GM12878 (cell line): ENCODE measurements at regions not wholly inside any gene's neighbourhood (a gene's known extent, or its start where the extent isn't known, plus 50 kb on each side); places are given as distances from the start of the nearest gene placed in this dataset.

Experiments
- ATAC-seq: fragments of 200-7000 bp; cut with Tn5 transposase; 3 replicates; pipeline ENCODE4 v1.9.1; 2020; ENCODE audit warnings: mild to moderate bottlenecking, moderate library complexity
- BruUV-seq: library from RNA; stranded (reverse); fragments of 400-500 nt; replicated peaks from 2 replicates; lab custom pipeline; 2021; lab: Mats Ljungman, UMichigan
- CTCF ChIA-PET: fragments of 300-600 bp; sonication (Branson Sonifier 250); formaldehyde crosslinking; extraction: SDS; loops from one replicate; lab custom pipeline; 2021; ENCODE audit warnings: inconsistent platforms; lab: Yijun Ruan, JAX
- POLR2A ChIA-PET: fragments of 350-600 bp; formaldehyde crosslinking; extraction: SDS; loops from one replicate; lab custom pipeline; 2021; ENCODE audit warnings: inconsistent platforms; lab: Charles Lee
- RAD21 ChIA-PET: fragments of 300-600 bp; sonication (Branson Sonifier 250); formaldehyde crosslinking; loops from one replicate; lab custom pipeline; 2023; ENCODE audit warnings: antibody characterized with exemption; ENCODE audit not compliant: unreplicated experiment; lab: Charles Lee
- SMC1A ChIA-PET: fragments of 300-600 bp; sonication (Branson Sonifier 250); formaldehyde crosslinking; loops from one replicate; lab custom pipeline; 2023; ENCODE audit not compliant: unreplicated experiment, uncharacterized antibody; lab: Charles Lee
- DNase-seq: peaks from one replicate; pipeline ENCODE4 v3.0.0-alpha.2; 2011; ENCODE audit warnings: low read depth, low spot score
- FAIRE-seq: peaks from 3 replicates; lab custom pipeline; 2011; peaks lifted over from hg19 to GRCh38; lab: Jason Lieb, UNC
- H2AFZ ChIP-seq: 2 replicates; pipeline ENCODE4 v1.6.0; 2011; ENCODE audit warnings: low read depth, low read length, control low read depth; ENCODE audit not compliant: control insufficient read depth
- H3K27ac ChIP-seq: 2 replicates; pipeline ENCODE4 v1.5.1; 2011; ENCODE audit warnings: control low read depth; ENCODE audit not compliant: control insufficient read depth, insufficient read depth
- H3K27me3 ChIP-seq, 2 experiments: replicated peaks in 1 of 2; 2 replicates each; pipeline versions ENCODE4 v1.6.0 to v1.6.1; 2011; ENCODE audit warnings: low read length in 1 of 2; ENCODE audit not compliant: control insufficient read depth in 2 of 2, insufficient read depth in 2 of 2
- H3K36me3 ChIP-seq, 2 experiments: 2 replicates each; pipeline ENCODE4 v1.5.1; 2011; ENCODE audit warnings: low read length in 1 of 2; ENCODE audit not compliant: control insufficient read depth in 2 of 2, insufficient read depth in 2 of 2
- H3K4me1 ChIP-seq: 2 replicates; pipeline ENCODE4 v1.6.1; 2011; ENCODE audit warnings: mild to moderate bottlenecking, low read length, moderate library complexity, mixed read lengths; ENCODE audit not compliant: control insufficient read depth, insufficient read depth
- H3K4me2 ChIP-seq: 2 replicates; pipeline ENCODE4 v1.6.0; 2011; ENCODE audit warnings: control low read depth; ENCODE audit not compliant: control insufficient read depth, insufficient read depth
- H3K4me3 ChIP-seq: fragments of 200-600 bp; sonication (generic); 2 replicates; pipeline ENCODE4 v1.5.1; 2016
- H3K79me2 ChIP-seq: 2 replicates; pipeline ENCODE4 v1.6.0; 2011; ENCODE audit warnings: low read length; ENCODE audit not compliant: control insufficient read depth, insufficient read depth
- H3K9ac ChIP-seq: 2 replicates; pipeline ENCODE4 v1.8.0; 2011; ENCODE audit warnings: low read length, control low read depth, mixed read lengths; ENCODE audit not compliant: control insufficient read depth, insufficient read depth
- H3K9me3 ChIP-seq: replicated peaks from 3 replicates; pipeline ENCODE4 v1.5.1; 2011; ENCODE audit warnings: mild to moderate bottlenecking, low read length; ENCODE audit not compliant: control insufficient read depth, insufficient read depth
- H4K20me1 ChIP-seq: 2 replicates; pipeline ENCODE4 v1.6.0; 2011; ENCODE audit not compliant: control insufficient read depth, insufficient read depth
- FOS ChIP-seq: IDR thresholded peaks from 3 replicates; pipeline ENCODE4 v1.6.1; 2011; ENCODE audit warnings: borderline replicate concordance; ENCODE audit not compliant: insufficient read length; ENCODE audit errors: extremely low read depth
- IKZF1 ChIP-seq: fragments of 450-650 bp; conservative IDR thresholded peaks from 2 replicates; pipeline ENCODE4 v1.6.1; 2017; ENCODE audit warnings: antibody characterized with exemption, mild to moderate bottlenecking
- KDM1A ChIP-seq: fragments of 200-600 bp; sonication (generic); IDR thresholded peaks from 2 replicates; pipeline ENCODE4 v1.6.1; 2016; ENCODE audit warnings: borderline replicate concordance
- MXI1 ChIP-seq: fragments of 150-350 bp; IDR thresholded peaks from 2 replicates; pipeline ENCODE4 v1.6.1; 2011; ENCODE audit warnings: low read depth, mild to moderate bottlenecking, inconsistent platforms, low read length, improper control_type of control experiment
- PAX8 ChIP-seq: fragments of 450-650 bp; IDR thresholded peaks from 2 replicates; pipeline ENCODE4 v1.6.1; 2017; ENCODE audit warnings: mild to moderate bottlenecking, moderate library complexity
- RB1 ChIP-seq: fragments of 450-650 bp; formaldehyde crosslinking; IDR thresholded peaks from 2 replicates; pipeline ENCODE4 v1.6.1; 2017; ENCODE audit warnings: mild to moderate bottlenecking, borderline replicate concordance
- WGBS: methylation state at CpG from one replicate; pipeline ENCODE4 v1.1.6; 2016; ENCODE audit warnings: low lambda C conversion rate; ENCODE audit not compliant: insufficient replicate concordance, insufficient coverage; ENCODE audit errors: missing lambda C conversion rate; 5-methylcytosine and 5-hydroxymethylcytosine counted together
- in situ Hi-C: fragments of 300-500 bp; cut with MboI; formaldehyde crosslinking; loops from 9 replicates; pipeline ENCODE4 v1.14.3; 2018; ENCODE audit warnings: mixed read lengths
- intact Hi-C: fragments of 100-400 bp; cut with micrococcal nuclease; formaldehyde crosslinking; loops from one replicate; pipeline ENCODE4 v1.14.2; 2022; ENCODE audit not compliant: unreplicated experiment
- TF ChIP-seq, protein P1 (sequence below): fragments of 450-650 bp; IDR thresholded peaks from 2 replicates; pipeline ENCODE4 v1.6.1; 2017; ENCODE audit warnings: mild to moderate bottlenecking, moderate library complexity
- TF ChIP-seq, protein P2 (sequence below): IDR thresholded peaks from 2 replicates; pipeline ENCODE4 v1.6.1; 2011; ENCODE audit warnings: borderline replicate concordance, low read depth, mild to moderate bottlenecking, moderate library complexity, low read length; ENCODE audit not compliant: insufficient read depth, poor library complexity, severe bottlenecking
- TF ChIP-seq, protein P3 (sequence below): fragments of 450-650 bp; IDR thresholded peaks from 2 replicates; pipeline ENCODE4 v1.6.1; 2017; ENCODE audit warnings: antibody characterized with exemption, mild to moderate bottlenecking, moderate library complexity
- TF ChIP-seq, protein P4 (sequence below): fragments of 450-650 bp; IDR thresholded peaks from 2 replicates; pipeline ENCODE4 v1.6.1; 2017; ENCODE audit warnings: mild to moderate bottlenecking, low read depth, inconsistent platforms; ENCODE audit not compliant: poor library complexity, severe bottlenecking

DNA sequence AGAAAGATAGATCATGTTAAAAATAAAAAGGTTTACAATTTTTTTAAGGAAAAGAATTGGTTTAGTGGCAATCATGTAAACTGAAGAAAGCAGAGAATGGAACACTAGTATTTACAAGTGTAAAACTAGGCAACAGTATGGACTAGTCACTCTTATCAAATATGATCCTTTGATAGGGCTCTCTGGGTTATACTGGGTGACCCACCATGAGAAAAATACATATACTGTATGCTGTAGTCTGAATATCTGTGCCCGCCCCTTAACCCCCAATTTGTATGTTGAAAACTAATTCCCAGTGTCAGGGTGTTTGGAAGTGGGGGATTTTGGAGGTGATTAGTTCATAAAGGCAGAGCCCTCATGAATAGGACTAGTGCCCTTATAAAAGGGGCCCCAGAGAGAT, 236.8 kb upstream of the TARS1 start:
- intact Hi-C loops (no loop called here), in situ Hi-C loops (no loop called here)
- no peaks in the 10 kb centered on the region for H3K27me3 ChIP-seq
- ChIA-PET RAD21 (no interaction called here), CTCF (no interaction called here), SMC1A (no interaction called here), POLR2A (no interaction called here)
- DNase-seq (no peak), ATAC-seq (no peak), FAIRE-seq (no peak)
- no peak overlapping the region for H2AFZ ChIP-seq
- no peaks in the 10 kb centered on the region for H4K20me1 ChIP-seq
- BruUV-seq = no TSS peak
- no peak overlapping the region for H3K4me2 ChIP-seq
- H3K9me3 ChIP-seq = no peaks in the 10 kb centered on the region
- no peak overlapping the region for H3K9ac ChIP-seq
- H3K27ac ChIP-seq = no peak overlapping the region
- no peak overlapping the region for H3K4me3 ChIP-seq
- no peaks in the 10 kb centered on the region for H3K36me3 ChIP-seq
- H3K4me1 ChIP-seq = no peaks in the 10 kb centered on the region
- H3K79me2 ChIP-seq = no peaks in the 10 kb centered on the region
- 0% methylated on average over 1 of the region's 1 CpG for WGBS
- TF ChIP-seq FOS (no peak), MXI1 (no peak), KDM1A (no peak), PAX8 (no peak), RB1 (no peak), IKZF1 (no peak)
- TF ChIP-seq, protein P1, sequence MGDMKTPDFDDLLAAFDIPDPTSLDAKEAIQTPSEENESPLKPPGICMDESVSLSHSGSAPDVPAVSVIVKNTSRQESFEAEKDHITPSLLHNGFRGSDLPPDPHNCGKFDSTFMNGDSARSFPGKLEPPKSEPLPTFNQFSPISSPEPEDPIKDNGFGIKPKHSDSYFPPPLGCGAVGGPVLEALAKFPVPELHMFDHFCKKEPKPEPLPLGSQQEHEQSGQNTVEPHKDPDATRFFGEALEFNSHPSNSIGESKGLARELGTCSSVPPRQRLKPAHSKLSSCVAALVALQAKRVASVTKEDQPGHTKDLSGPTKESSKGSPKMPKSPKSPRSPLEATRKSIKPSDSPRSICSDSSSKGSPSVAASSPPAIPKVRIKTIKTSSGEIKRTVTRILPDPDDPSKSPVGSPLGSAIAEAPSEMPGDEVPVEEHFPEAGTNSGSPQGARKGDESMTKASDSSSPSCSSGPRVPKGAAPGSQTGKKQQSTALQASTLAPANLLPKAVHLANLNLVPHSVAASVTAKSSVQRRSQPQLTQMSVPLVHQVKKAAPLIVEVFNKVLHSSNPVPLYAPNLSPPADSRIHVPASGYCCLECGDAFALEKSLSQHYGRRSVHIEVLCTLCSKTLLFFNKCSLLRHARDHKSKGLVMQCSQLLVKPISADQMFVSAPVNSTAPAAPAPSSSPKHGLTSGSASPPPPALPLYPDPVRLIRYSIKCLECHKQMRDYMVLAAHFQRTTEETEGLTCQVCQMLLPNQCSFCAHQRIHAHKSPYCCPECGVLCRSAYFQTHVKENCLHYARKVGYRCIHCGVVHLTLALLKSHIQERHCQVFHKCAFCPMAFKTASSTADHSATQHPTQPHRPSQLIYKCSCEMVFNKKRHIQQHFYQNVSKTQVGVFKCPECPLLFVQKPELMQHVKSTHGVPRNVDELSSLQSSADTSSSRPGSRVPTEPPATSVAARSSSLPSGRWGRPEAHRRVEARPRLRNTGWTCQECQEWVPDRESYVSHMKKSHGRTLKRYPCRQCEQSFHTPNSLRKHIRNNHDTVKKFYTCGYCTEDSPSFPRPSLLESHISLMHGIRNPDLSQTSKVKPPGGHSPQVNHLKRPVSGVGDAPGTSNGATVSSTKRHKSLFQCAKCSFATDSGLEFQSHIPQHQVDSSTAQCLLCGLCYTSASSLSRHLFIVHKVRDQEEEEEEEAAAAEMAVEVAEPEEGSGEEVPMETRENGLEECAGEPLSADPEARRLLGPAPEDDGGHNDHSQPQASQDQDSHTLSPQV = no peak
- TF ChIP-seq, protein P2, sequence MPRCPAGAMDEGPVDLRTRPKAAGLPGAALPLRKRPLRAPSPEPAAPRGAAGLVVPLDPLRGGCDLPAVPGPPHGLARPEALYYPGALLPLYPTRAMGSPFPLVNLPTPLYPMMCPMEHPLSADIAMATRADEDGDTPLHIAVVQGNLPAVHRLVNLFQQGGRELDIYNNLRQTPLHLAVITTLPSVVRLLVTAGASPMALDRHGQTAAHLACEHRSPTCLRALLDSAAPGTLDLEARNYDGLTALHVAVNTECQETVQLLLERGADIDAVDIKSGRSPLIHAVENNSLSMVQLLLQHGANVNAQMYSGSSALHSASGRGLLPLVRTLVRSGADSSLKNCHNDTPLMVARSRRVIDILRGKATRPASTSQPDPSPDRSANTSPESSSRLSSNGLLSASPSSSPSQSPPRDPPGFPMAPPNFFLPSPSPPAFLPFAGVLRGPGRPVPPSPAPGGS = no peak
- TF ChIP-seq, protein P3, sequence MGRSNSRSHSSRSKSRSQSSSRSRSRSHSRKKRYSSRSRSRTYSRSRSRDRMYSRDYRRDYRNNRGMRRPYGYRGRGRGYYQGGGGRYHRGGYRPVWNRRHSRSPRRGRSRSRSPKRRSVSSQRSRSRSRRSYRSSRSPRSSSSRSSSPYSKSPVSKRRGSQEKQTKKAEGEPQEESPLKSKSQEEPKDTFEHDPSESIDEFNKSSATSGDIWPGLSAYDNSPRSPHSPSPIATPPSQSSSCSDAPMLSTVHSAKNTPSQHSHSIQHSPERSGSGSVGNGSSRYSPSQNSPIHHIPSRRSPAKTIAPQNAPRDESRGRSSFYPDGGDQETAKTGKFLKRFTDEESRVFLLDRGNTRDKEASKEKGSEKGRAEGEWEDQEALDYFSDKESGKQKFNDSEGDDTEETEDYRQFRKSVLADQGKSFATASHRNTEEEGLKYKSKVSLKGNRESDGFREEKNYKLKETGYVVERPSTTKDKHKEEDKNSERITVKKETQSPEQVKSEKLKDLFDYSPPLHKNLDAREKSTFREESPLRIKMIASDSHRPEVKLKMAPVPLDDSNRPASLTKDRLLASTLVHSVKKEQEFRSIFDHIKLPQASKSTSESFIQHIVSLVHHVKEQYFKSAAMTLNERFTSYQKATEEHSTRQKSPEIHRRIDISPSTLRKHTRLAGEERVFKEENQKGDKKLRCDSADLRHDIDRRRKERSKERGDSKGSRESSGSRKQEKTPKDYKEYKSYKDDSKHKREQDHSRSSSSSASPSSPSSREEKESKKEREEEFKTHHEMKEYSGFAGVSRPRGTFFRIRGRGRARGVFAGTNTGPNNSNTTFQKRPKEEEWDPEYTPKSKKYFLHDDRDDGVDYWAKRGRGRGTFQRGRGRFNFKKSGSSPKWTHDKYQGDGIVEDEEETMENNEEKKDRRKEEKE = no peak
- TF ChIP-seq, protein P4, sequence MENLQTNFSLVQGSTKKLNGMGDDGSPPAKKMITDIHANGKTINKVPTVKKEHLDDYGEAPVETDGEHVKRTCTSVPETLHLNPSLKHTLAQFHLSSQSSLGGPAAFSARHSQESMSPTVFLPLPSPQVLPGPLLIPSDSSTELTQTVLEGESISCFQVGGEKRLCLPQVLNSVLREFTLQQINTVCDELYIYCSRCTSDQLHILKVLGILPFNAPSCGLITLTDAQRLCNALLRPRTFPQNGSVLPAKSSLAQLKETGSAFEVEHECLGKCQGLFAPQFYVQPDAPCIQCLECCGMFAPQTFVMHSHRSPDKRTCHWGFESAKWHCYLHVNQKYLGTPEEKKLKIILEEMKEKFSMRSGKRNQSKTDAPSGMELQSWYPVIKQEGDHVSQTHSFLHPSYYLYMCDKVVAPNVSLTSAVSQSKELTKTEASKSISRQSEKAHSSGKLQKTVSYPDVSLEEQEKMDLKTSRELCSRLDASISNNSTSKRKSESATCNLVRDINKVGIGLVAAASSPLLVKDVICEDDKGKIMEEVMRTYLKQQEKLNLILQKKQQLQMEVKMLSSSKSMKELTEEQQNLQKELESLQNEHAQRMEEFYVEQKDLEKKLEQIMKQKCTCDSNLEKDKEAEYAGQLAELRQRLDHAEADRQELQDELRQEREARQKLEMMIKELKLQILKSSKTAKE = no peak
